ENCODE measurements at regions not wholly inside any gene's neighbourhood (a gene's known extent, or its start where the extent isn't known, plus 50 kb on each side); places are given as distances from the start of the nearest gene placed in this dataset.

DNA sequence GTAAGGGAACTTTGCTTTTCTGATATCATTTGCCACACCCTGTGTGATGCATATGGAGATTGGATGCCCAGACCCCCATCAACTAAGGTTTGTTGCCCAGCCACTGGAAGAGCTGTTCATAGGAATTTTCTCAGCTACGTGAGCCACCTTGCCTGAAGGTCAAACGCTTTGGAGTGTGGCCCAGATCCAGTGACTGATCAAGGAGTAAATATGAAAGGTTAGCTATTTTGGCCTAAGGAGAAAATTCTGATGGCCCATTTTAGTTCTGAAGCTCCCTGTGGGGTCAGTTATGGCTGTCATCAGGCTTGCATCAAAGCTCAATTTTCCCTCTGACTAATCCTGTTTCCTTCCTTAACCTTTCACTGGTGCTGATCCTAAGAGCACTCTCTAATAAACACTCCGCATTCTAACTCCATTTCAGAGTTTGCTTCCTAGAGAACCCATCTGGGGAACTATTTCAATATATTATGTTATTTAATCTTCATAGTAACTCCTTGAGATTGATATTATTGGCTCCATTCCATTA lies 407.7 kb downstream of the SPRY1 start:
- no peak overlapping the region for H3K4me3 ChIP-seq (ENCODE audit: low read depth, low read length)
- TF ChIP-seq CTCF (IDR thresholded peaks at IDR 0.05; ENCODE audit: low read depth, low read length), result no peak

- TF ChIP-seq CTCF (IDR thresholded peaks at IDR 0.05; ENCODE audit: low read depth, low read length), result no peak
- H3K4me3 ChIP-seq (ENCODE audit: low read depth, low read length), result no peak overlapping the region
Observed at GRCh38 chr4:123806056-123806455, 409.5 kb downstream of the SPRY1 start.

DNA sequence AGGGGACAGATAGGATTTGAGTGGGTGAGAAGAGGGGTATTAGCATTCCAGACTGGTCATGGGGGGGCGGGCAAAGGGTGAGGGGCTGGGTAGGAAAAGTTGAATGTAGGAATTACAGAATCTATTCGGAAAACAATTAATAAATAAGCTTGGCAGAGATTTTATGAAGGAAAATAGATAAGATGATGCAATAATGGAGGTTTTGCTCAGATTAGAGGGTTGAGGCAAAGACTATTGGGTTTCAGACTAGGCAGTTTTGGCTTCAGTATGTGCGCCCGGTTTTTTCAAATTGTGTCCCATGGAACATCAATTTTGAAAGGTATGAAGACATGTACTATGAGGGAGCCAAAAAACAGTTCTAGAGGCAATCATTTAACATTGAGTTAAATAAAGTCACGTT lies 410.6 kb downstream of the SPRY1 start:
- no peak overlapping the region for H3K4me3 ChIP-seq (ENCODE audit: low read depth, low read length)
- TF ChIP-seq CTCF (IDR thresholded peaks at IDR 0.05; ENCODE audit: low read depth, low read length), result no peak

DNA sequence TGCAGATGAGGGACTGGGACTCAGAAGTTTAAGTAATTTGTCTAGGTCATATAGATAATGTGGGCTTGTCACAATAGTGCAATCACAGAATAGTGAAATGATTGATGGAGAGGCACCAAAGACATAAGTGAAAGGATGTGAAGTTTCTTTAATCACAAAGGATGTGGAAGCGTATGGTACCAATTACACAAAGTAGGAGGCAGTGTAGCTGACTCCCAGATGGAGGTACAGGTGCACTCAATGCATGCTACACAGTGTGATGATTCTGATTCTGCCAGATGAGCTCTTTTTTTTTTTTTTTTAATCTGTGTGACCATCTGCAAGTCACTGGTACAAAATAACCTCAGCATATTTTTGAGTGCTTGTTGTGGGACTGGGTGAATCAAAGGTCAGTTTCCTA lies 411.3 kb downstream of the SPRY1 start:
- TF ChIP-seq CTCF (IDR thresholded peaks at IDR 0.05; ENCODE audit: low read depth, low read length), result no peak
- no peak overlapping the region for H3K4me3 ChIP-seq (ENCODE audit: low read depth, low read length)

DNA sequence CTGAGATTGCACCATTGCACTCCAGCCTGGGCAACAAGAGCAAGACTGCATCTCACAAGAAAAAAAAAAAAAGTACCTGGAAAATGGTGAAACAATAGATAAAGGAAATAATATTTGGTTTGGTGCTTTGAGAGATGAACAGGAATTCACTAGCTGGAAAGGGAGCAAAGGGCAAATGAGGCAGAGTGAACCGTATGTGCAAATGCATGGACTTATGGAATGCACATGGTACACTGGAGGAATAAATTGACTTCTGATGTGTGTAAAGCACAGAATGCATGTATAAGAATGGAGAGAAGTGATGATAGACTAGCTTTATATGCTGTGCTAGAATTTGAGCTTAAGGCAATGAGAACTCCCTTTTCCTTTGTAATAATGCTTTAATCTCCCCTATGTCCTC lies 413.3 kb downstream of the SPRY1 start:
- TF ChIP-seq CTCF (IDR thresholded peaks at IDR 0.05; ENCODE audit: low read depth, low read length), result no peak
- H3K4me3 ChIP-seq (ENCODE audit: low read depth, low read length), result no peak overlapping the region

DNA sequence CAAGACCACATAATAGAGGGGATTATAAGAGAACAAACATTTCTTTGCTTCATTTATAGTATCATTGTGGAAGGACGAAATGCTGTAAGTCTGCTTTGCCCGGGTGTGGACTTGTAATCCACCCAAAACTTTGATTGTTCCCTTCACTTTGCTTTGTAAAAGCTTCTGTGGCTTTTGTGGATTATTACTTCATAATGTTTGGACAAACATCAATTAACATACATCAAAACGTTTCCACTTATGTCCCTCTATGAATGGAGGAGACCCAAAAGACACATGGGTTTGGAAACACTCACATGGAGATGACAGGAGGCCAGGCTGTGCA lies 415.4 kb downstream of the SPRY1 start:
- TF ChIP-seq CTCF (IDR thresholded peaks at IDR 0.05; ENCODE audit: low read depth, low read length), result no peak

GRCh38 chr4:123813901-123814300 lies 417.3 kb downstream of the SPRY1 start:
- TF ChIP-seq CTCF (IDR thresholded peaks at IDR 0.05; ENCODE audit: low read depth, low read length), result no peak
- H3K4me3 ChIP-seq (ENCODE audit: low read depth, low read length), result no peak overlapping the region

More for the DNA sequence above, 415.4 kb downstream of the SPRY1 start:
- H3K4me3 ChIP-seq (ENCODE audit: low read depth, low read length), result no peak overlapping the region
